Activated CD8-positive, alpha-beta memory T cell treated with anti-CD3 and anti-CD28 coated beads, Interleukin-2, amount 50 U/mL, for 4 hours (primary cell): ENCODE measurements at regions not wholly inside any gene's neighbourhood (a gene's known extent, or its start where the extent isn't known, plus 50 kb on each side); places are given as distances from the start of the nearest gene placed in this dataset.

ENCODE experiments used
- DNase-seq: peaks from one replicate; pipeline ENCODE4 v3.0.0-alpha.2; 2020

DNA sequence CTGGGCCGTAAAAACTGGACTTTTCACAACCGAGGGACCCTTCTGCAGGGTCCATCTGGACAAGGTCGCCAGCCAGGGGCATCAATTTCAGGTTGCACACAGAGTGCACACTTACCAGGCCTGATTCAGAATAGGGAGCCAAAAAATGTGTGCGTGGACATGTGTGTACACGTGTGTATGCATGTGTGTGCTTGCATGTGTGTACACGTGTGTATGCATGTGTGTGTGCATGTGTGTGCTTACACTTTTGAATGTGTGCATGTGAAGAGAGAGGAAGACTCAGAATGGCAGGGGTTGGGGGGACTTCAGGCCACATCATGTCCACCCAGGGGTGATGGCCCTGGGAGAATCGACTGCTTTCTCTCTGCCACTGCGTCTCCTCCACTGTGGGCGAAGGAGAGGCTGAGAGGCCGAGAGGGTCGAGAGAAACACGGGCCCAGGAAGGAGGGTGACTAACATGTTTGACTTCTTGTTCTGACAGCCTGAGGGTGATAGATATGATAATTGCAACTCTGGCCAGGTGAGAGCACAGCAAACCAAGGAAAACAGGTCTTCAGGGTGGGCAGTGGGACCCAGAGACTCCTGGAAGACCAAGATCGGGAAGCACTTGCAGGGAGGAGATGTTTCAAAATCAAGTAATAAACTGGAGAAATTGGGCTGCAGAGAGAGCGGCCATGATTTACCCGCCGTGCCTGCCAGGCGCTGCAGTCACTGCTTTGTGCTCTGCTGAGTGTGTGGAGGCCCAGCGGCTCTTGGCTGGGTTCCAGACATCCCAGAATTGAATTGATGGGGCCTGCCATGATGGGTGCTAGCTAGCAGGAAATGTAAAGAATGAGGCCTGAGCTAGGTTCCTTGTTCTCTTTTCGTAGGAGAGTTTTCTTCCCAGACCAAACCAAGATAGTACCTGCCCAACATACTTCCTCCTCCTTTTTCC is 310.8 kb downstream of the QKI start:
- DNase-seq: no peak

DNA sequence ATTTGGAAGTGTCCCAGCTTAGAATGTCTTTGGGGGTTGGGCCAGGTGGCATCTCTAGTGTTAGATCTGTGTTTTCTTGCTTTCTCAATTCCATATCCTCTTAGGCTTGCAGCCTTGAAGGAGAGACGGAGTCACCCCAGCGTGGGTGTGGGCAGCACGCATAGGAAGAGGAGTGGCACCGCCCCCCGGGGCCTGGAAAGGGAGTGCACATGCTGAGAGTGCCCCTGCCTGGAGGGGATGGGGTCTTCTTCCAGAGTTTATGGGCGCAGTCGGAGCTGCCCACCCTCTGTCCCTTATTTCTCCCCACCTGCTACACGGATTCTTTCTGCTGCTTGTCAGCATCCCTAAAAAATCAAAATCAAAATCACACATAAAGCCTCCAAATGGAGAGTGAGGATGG is 309.7 kb downstream of the QKI start:
- no peak for DNase-seq

DNA sequence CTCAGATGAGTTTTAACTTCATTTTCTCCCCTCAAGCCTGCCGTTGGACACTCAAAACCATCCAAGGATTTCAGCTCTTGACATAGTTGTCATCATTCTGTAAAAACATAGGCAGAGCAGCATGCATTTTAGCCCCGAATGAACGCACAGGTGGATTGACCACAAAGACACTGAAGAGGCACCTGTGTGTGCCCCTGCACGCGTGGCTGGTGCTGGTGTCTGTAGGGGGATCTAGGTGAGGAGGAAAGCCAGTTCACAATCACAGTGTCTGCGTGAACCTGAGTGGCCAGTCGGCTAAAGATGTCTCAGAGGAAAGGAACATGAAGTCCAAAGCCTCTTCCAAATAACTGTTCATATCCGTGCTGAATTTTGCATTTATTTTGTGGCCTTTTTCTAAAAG is 309.2 kb downstream of the QKI start:
- DNase-seq: no peak

GRCh38 chr6:163721922-163722692 is 307.6 kb downstream of the QKI start:
- no peak for DNase-seq

GRCh38 chr6:163721435-163721834 is 306.9 kb downstream of the QKI start:
- DNase-seq: no peak

DNA sequence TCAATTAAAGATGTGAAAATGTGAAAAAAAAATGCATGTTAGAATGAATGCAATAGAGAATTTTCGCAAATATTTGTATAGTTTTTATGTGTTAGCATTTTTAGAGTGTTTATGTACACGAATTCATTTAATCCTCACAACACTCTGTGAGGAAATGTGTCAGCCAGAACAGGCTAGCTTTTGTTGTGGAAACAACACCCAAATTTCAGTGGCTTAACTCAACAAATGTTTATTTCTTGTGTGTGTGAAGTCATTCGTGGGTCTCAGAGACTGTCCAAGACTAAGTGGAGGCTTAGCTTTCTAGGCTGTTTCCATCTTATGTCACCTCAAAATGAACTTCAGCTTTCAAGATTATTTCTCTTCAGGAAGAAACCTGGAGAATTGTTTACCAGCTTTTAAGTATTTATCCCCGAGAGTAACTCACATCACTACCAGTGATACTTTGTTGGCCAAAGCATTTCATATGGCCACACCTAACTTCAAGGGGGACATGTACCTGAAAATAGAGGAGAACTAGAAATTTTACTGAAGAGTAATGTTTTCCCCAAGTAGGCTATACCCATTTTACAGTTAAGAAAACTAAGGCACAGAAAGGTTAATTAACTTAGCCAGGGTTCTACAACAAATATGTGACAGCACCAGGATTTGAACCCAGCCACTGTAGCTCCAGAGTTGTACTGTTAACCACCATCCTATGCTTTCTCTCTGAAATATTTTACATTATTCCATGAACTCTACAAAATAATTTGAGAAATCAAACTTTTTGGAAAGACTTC is 306.1 kb downstream of the QKI start:
- no peak for DNase-seq

DNA sequence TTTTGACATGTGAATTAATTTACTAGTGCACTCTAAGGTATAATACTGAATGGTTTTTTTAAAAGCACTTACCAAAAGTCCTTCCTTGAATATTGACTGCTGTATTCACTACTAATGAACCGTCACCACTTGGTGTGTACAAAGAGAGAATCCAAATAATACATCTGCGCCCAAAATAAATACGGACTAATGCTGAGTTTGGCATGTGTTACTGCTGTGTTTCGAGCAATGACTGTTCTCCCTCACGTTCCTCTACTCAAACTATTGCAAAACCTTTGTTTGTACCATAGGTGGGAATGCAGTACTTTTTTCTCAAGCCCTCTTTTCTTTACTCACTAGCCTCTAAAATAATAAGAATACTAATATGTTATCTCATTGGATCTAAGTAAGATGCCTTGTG is 305.5 kb downstream of the QKI start:
- no peak for DNase-seq

DNA sequence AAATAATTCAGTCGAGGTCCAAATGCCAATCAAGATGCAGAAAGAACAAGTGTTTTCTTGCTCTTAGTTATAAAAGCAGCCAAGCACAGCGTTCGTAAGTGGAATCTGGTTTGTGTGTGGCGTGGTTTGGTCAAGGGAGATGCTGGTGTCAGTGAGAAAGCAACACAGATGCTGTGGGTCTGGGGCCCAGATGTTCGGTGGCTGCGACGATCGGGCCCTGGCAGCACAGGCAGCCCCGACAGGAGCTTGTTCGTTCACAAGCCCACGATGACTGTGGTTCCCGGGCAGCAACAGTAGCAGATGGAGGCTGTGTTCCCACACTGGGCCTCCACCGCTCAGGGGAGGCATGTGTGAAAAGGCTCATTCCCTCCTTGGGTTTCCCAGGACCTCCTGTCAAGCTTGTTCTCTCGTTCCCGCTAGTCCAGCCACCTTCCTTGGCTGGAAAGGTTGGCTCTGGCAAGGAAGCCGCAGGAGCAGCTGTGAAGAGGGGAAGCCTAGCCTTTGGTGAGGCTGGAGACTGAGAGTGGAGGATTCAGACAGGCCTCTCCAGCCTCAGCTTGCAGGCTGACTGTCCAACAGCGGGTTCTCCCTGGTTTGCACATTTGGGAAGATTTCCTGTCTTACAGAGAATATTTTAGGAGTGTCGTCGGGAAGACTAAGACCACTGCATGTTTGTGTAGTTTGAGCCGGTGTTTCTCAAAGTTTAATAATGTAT is 304.7 kb downstream of the QKI start:
- no peak for DNase-seq

- no peak for DNase-seq
Observed at GRCh38 chr6:163718537-163718936, 304.0 kb downstream of the QKI start.

DNA sequence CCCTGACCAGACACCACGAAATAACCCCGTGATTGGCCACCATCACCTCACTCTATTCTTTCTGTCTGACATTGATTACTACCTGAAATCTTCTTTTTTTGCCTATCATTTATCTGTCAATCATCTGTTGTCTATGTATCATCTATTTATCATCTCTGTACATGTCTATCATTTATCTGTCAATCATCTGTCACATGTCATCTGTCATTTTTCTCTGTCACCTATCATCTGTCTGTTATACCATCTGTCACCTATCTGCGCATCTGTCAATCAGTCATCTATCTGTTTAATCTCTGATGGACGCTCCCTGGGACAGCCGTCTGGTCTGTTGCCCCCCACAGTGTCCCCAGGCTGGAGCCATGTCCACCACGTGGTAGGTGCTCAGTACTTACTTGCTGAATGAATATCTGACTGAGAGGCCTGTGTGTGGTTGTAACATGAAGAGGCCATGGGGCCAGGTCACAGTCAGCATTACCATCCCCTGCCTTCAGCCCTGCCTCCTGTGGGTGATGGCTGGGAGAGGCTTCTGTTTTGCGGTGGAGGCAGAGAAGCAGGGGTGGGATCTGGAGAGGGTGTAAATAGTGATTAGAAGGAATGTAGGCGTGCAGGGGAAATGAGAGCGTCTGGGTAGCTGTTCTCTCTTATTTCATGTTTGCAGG is 302.7 kb downstream of the QKI start:
- no peak for DNase-seq

- DNase-seq: no peak
Observed at GRCh38 chr6:163716690-163717089, 302.2 kb downstream of the QKI start.

GRCh38 chr6:163715846-163716245 is 301.3 kb downstream of the QKI start:
- DNase-seq: no peak

GRCh38 chr6:163714179-163714578 is 299.7 kb downstream of the QKI start:
- DNase-seq: no peak

GRCh38 chr6:163712981-163713380 is 298.5 kb downstream of the QKI start:
- DNase-seq: no peak

GRCh38 chr6:163712566-163712961 is 298.0 kb downstream of the QKI start:
- no peak for DNase-seq

DNA sequence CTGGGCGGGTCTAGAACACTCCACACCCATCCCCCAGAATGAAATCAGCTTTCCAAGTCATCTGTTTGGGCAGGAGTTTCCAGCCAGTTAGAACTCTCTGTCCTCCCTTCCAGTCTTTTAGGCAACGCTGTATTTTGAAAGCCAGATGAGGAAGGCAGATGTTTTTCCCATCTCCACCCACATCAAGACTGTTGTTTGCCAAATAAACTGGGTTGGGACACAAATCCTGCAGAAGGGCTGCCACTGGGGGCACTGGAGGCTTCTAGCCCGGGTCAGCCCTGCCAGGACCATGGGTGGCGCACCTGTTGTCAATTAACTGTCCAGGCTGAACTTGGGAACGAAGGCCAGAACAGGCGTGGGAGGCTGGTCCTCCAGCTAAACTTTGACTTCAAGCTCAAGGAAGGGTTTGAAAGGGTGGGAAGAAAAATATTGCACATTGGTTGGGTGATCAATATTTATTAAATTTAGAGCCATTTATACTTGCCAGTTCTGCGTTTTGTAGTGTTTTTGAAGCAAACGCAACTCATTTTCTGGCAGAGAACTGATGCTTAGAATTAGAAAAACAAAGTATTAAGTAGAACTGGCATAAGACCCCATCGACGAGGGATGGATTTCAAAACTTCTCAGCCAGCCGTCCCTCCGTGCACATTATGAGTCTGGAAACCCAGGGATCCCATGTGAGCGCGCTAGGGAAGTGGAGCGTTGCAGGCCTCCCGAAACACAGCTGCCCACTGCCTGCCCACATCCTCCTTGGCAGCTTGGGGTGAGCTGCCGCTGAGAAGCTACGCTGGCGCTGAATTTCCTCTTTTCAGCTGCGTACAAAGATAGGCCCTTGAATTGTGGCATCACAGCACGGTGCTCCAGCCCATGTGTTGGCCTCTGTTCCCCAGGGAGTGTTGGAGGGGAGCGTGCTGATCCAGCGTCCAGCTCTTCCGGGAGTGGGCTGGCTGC is 297.4 kb downstream of the QKI start:
- no peak for DNase-seq

GRCh38 chr6:163710532-163711470 is 296.3 kb downstream of the QKI start:
- no peak for DNase-seq

- DNase-seq: no peak
Observed at GRCh38 chr6:163709693-163710092, 295.2 kb downstream of the QKI start.

GRCh38 chr6:163709255-163709654 is 294.7 kb downstream of the QKI start:
- DNase-seq: no peak

DNA sequence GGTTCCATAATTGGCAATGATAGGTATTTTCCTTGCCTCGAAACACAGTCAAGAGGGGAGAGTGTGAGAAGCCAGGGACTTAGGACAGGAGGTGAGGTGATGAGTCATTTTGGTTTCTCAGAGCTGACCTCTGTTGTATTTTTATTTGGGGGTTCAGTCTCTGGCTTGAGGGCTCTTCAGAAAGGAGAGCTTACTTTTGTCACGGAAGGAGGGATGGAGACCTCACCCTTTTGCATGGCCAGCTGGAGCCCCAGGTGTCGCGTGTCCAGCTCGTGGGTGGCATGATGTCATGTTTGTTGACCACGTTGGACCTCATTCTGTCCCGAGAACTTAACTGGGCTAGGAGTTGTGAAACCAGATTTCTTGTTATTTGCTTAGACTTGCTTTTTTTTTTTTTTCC is 293.9 kb downstream of the QKI start:
- no peak for DNase-seq
